SK-N-SH treated with all-trans-retinoic acid at 6 μM for 48 hours (cell line): ENCODE measurements at regions not wholly inside any gene's neighbourhood (a gene's known extent, or its start where the extent isn't known, plus 50 kb on each side); places are given as distances from the start of the nearest gene placed in this dataset.

Experiments
- RARB ChIP-seq: fragments of 250-450 bp; sonication (Bioruptor Pico); IDR thresholded peaks from 2 replicates; pipeline ENCODE4 v1.8.0; 2021; ENCODE audit warnings: mild to moderate bottlenecking, moderate library complexity
- TF ChIP-seq, protein P1 (sequence below): fragments of 250-450 bp; sonication (Bioruptor Pico); IDR thresholded peaks from 2 replicates; pipeline ENCODE4 v1.8.0; 2020; ENCODE audit warnings: mild to moderate bottlenecking, moderate library complexity, borderline replicate concordance

DNA sequence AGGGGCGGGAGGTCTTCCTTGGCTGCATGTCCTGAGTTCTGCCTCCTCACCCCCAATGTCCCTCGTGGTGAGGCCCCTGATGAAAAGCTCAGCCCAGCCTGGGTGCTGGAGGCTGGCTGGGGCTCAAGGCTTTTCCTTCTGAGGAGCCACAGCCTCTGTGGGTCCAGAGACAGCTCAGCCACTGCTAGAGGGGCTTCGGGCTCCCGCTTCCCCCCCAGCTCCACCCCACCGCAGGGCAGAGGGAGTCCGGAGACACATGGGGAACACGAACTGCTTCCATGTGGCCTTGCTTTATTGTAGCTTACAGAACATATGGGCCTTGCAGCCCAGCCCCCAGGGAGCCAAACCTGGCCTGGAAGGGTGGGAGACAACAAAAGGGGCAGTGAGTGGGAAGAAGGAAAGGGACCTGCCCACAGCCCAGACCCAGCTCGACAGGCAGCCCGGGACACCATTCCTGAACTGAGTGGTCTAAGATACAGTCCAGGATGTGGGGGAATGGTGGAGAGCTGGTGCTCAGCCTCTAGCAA, 89.9 kb upstream of the NKX1-1 start:
- no peak for TF ChIP-seq RARB
- TF ChIP-seq, protein P1, sequence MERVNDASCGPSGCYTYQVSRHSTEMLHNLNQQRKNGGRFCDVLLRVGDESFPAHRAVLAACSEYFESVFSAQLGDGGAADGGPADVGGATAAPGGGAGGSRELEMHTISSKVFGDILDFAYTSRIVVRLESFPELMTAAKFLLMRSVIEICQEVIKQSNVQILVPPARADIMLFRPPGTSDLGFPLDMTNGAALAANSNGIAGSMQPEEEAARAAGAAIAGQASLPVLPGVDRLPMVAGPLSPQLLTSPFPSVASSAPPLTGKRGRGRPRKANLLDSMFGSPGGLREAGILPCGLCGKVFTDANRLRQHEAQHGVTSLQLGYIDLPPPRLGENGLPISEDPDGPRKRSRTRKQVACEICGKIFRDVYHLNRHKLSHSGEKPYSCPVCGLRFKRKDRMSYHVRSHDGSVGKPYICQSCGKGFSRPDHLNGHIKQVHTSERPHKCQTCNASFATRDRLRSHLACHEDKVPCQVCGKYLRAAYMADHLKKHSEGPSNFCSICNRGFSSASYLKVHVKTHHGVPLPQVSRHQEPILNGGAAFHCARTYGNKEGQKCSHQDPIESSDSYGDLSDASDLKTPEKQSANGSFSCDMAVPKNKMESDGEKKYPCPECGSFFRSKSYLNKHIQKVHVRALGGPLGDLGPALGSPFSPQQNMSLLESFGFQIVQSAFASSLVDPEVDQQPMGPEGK (CRISPR knock-in tag): no peak
